Pancreas (tissue), 10 donors: ENCODE measurements at regions not wholly inside any gene's neighbourhood (a gene's known extent, or its start where the extent isn't known, plus 50 kb on each side); places are given as distances from the start of the nearest gene placed in this dataset.

Source experiments
- ATAC-seq, 4 donors: fragments of 200-7000 bp; cut with Tn5 transposase; one replicate each; pipeline versions ENCODE4 v1.8.0 to v1.9.1; 2020; ENCODE audit warnings: mild to moderate bottlenecking in 4 of 4, moderate library complexity in 4 of 4
- DNase-seq, 6 donors: peaks; one replicate each; pipeline ENCODE4 v3.0.0-alpha.2; 2020
- FAIRE-seq: peaks from 2 replicates; lab custom pipeline; 2012; peaks lifted over from hg19 to GRCh38; lab: Jason Lieb, UNC
- H3K27ac ChIP-seq, 4 donors: fragments of 200-600 bp; sonication (generic); 1 replicate in 3 of 4; 2 replicates in 1 of 4; pipeline versions ENCODE4 v1.5.0 to v1.8.0; 2020
- H3K27me3 ChIP-seq, 4 donors: fragments of 200-600 bp; one replicate each; pipeline ENCODE4 v1.8.0; 2021
- H3K36me3 ChIP-seq, 3 donors: fragments of 200-600 bp; sonication (generic) in 1 of 3; one replicate each; pipeline versions ENCODE4 v1.5.0 to v1.8.0; 2020 to 2021
- H3K4me1 ChIP-seq, 3 donors: fragments of 200-600 bp; one replicate each; pipeline ENCODE4 v1.8.0; 2021
- H3K4me3 ChIP-seq, 4 donors: fragments of 200-600 bp; sonication (generic) in 2 of 4; one replicate each; pipeline versions ENCODE4 v1.5.0 to v1.8.0; 2020 to 2021
- H3K9me3 ChIP-seq, 4 donors: fragments of 200-600 bp; one replicate each; pipeline ENCODE4 v1.8.0; 2021
- WGBS, 2 donors: extraction: QIAGEN DNeasy Blood & Tissue Kit; methylation state at CpG; one replicate each; pipeline ENCODE4 v1.1.7; 2013; 5-methylcytosine and 5-hydroxymethylcytosine counted together
- intact Hi-C, 3 donors: fragments of 100-400 bp; cut with DNase I; formaldehyde crosslinking; loops; one replicate each; pipeline versions ENCODE4 v1.11.1 to v1.14.2; 2022
- TF ChIP-seq, protein P1 (sequence below), 4 donors: fragments of 200-600 bp; sonication (generic) in 3 of 4; IDR thresholded peaks; one replicate each; pipeline versions ENCODE4 v1.5.0 to v1.8.0; 2021; ENCODE audit warnings: antibody characterized with exemption in 4 of 4
- donor health status: healthy with polysubstance abuse.
- donor health status: DM: no; HTN: no; CAD: no; lungs with moderate emphysema.
- donor health status: DM: no; HTN: no; CAD: no.
- donor health status: control.
- donor health status: control.
- donor health status: Bipolar disorder and iron deficiency.
- donor health status: DM: yes; HTN: yes; CAD: no.
- donor health status: DM: no; HTN: no; CAD: no.
- donor health status: DM: no; HTN: no; CAD: no.
- donor health status: DM: yes; HTN: yes; CAD: no.

DNA sequence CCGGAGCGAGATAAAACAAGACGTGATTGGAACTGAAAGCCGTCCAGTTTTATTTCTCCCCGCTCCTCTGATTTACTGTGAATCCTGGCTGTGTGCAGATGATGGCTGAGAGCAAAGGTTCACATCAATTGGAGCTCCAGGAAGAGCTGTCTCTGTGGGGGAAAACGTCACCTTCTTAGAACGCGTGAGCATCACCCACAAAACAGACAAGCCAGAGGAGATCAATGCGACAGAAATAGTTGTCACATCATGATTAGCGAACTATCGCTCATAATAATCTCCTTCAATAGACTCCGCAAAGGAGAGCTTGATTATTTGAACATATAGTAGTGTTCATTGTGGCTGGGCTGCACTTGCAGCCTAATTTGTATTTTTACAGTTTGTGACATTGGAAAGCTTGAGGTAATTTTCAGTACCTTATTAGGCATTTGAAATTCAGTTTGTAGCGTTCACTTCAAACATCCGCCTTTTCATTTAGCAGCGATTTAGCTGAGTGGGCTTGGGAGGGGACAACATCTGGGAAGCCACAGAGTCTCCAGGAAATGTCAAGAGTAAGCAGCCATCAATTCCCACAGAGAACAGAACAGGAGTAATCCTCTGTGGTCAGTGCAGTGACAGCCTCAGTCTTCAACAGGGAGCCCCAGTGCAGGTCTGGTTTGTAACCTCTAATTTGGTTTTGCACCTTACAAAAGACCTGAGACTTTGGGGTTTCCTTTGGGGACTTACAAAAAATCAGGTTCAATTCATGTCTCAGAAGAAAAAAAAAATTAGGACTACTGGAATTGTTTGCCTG is 276.8 kb upstream of the PFKP start:
- no peaks in the 10 kb centered on the region for H3K4me1 ChIP-seq
- TF ChIP-seq, protein P1, sequence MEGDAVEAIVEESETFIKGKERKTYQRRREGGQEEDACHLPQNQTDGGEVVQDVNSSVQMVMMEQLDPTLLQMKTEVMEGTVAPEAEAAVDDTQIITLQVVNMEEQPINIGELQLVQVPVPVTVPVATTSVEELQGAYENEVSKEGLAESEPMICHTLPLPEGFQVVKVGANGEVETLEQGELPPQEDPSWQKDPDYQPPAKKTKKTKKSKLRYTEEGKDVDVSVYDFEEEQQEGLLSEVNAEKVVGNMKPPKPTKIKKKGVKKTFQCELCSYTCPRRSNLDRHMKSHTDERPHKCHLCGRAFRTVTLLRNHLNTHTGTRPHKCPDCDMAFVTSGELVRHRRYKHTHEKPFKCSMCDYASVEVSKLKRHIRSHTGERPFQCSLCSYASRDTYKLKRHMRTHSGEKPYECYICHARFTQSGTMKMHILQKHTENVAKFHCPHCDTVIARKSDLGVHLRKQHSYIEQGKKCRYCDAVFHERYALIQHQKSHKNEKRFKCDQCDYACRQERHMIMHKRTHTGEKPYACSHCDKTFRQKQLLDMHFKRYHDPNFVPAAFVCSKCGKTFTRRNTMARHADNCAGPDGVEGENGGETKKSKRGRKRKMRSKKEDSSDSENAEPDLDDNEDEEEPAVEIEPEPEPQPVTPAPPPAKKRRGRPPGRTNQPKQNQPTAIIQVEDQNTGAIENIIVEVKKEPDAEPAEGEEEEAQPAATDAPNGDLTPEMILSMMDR (IDR thresholded peaks at IDR 0.05), result no peak

GRCh38 chr10:2786251-2786650 is 281.1 kb upstream of the PFKP start:
- no peak for FAIRE-seq
- Histone ChIP-seq H3K27ac (no peak overlapping the region), H3K36me3 (no peaks in the 10 kb centered on the region), H3K27me3 (no peaks in the 10 kb centered on the region), H3K4me1 (no peaks in the 10 kb centered on the region), H3K4me3 (no peak overlapping the region), H3K9me3 (no peaks in the 10 kb centered on the region)
- no peak for ATAC-seq
- 76 to 82% methylated on average over 5 of the region's 5 CpGs for WGBS, 2 donors
- no peak for DNase-seq
- intact Hi-C loops, result no loop called here
- TF ChIP-seq, protein P1 (IDR thresholded peaks at IDR 0.05), result no peak

More for the DNA sequence above, 276.8 kb upstream of the PFKP start:
- no peak for DNase-seq
- no peaks in the 10 kb centered on the region for H3K9me3 ChIP-seq
- FAIRE-seq, result no peak
- no peak overlapping the region for H3K4me3 ChIP-seq
- H3K27me3 ChIP-seq, result peaks cover 0 to 3% (median 0%) of the 10 kb centered on the region in 4 donors
- H3K27ac ChIP-seq, result no peak overlapping the region
- no peaks in the 10 kb centered on the region for H3K36me3 ChIP-seq
- no peak for ATAC-seq
- intact Hi-C loops, result no loop called here
- 68 to 82% methylated on average over 15 of the region's 15 CpGs for WGBS, 2 donors

DNA sequence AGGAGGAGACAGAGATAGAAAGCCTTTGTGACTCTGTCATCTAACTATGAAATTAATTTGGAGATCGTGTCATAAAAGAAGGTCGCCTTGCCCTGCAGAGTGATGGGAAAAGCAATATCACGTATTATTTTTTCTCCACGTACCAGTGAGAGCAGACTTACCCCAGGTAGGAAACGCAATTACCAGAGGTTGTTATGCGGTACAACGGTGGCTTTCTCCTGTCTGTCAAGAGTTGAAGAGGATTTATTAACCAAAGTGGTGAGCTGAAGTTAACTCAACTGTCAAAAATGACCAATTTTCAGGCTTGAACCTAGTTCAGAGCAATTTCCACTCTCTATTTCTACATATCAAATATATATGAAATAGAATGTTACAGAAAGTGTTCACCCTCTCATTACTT is 282.6 kb upstream of the PFKP start:
- Histone ChIP-seq H3K4me3 (no peak overlapping the region), H3K4me1 (no peaks in the 10 kb centered on the region), H3K9me3 (no peaks in the 10 kb centered on the region), H3K27me3 (no peaks in the 10 kb centered on the region), H3K27ac (no peak overlapping the region), H3K36me3 (no peaks in the 10 kb centered on the region)
- 68 to 77% methylated on average over 7 of the region's 7 CpGs for WGBS, 2 donors
- intact Hi-C loops, result no loop called here
- TF ChIP-seq, protein P1 (IDR thresholded peaks at IDR 0.05), result no peak
- FAIRE-seq (no peak), DNase-seq (no peak), ATAC-seq (no peak)

GRCh38 chr10:2782950-2783349 is 284.4 kb upstream of the PFKP start:
- no peaks in the 10 kb centered on the region for H3K9me3 ChIP-seq
- DNase-seq (no peak), FAIRE-seq (no peak), ATAC-seq (no peak)
- TF ChIP-seq, protein P1 (IDR thresholded peaks at IDR 0.05), result no peak
- no peak overlapping the region for H3K27ac ChIP-seq
- H3K27me3 ChIP-seq, result no peaks in the 10 kb centered on the region
- WGBS, 2 donors, result 51 to 68% methylated on average over 9 of the region's 9 CpGs
- no peaks in the 10 kb centered on the region for H3K4me1 ChIP-seq
- no peak overlapping the region for H3K4me3 ChIP-seq
- H3K36me3 ChIP-seq, result no peaks in the 10 kb centered on the region
- intact Hi-C loops, result no loop called here

DNA sequence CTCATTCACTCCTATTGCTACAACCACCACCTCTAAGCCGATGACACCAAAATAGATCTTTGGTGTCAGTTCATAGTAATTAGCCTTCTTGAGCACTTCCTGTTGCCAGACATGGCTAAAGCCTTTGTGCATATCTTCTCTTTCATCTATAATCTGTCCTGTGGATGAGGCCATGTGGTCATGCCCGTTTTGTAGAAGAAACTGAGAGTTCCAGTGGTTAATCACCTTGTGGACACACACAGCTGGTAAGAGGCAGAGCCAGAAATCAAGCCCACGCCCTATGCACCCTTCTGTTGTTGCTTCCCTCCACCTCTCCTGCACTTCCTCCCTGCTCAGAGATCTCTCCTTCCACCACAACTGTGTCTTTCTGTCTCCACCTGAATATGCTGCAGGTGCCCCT is 285.1 kb upstream of the PFKP start:
- no peaks in the 10 kb centered on the region for H3K9me3 ChIP-seq
- no peaks in the 10 kb centered on the region for H3K36me3 ChIP-seq
- no peak for ATAC-seq
- no peak overlapping the region for H3K27ac ChIP-seq
- WGBS, 2 donors, result 46 to 51% methylated on average over 3 of the region's 3 CpGs
- no peak overlapping the region for H3K4me3 ChIP-seq
- intact Hi-C loops, result no loop called here
- TF ChIP-seq, protein P1 (IDR thresholded peaks at IDR 0.05), result no peak
- DNase-seq, result no peak
- H3K4me1 ChIP-seq, result no peaks in the 10 kb centered on the region
- H3K27me3 ChIP-seq, result no peaks in the 10 kb centered on the region
- FAIRE-seq, result no peak
